Gastroesophageal sphincter (tissue), 3 donors: ENCODE measurements at regions not wholly inside any gene's neighbourhood (a gene's known extent, or its start where the extent isn't known, plus 50 kb on each side); places are given as distances from the start of the nearest gene placed in this dataset.

Experiments
- POLR2AphosphoS5 ChIP-seq: sonication (generic); formaldehyde crosslinking; IDR thresholded peaks from one replicate; pipeline ENCODE4 v1.6.1; 2017; ENCODE audit warnings: antibody characterized with exemption
- TF ChIP-seq, protein P1 (sequence below), 4 experiments: fragments of 200-600 bp in 2 of 4; fragments of 450-650 bp in 2 of 4; sonication (generic) in 1 of 4; IDR thresholded peaks; one replicate each; pipeline ENCODE4 v1.5.1; 2017 to 2019; ENCODE audit warnings: antibody characterized with exemption in 4 of 4, mild to moderate bottlenecking in 2 of 4, moderate library complexity in 2 of 4

GRCh38 chr12:84134797-84135366 is 777.7 kb downstream of the SLC6A15 start:
- TF ChIP-seq, protein P1, sequence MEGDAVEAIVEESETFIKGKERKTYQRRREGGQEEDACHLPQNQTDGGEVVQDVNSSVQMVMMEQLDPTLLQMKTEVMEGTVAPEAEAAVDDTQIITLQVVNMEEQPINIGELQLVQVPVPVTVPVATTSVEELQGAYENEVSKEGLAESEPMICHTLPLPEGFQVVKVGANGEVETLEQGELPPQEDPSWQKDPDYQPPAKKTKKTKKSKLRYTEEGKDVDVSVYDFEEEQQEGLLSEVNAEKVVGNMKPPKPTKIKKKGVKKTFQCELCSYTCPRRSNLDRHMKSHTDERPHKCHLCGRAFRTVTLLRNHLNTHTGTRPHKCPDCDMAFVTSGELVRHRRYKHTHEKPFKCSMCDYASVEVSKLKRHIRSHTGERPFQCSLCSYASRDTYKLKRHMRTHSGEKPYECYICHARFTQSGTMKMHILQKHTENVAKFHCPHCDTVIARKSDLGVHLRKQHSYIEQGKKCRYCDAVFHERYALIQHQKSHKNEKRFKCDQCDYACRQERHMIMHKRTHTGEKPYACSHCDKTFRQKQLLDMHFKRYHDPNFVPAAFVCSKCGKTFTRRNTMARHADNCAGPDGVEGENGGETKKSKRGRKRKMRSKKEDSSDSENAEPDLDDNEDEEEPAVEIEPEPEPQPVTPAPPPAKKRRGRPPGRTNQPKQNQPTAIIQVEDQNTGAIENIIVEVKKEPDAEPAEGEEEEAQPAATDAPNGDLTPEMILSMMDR (IDR thresholded peaks at IDR 0.05) = no peak
- no peak for TF ChIP-seq POLR2AphosphoS5
